ENCODE measurements at regions not wholly inside any gene's neighbourhood (a gene's known extent, or its start where the extent isn't known, plus 50 kb on each side); places are given as distances from the start of the nearest gene placed in this dataset.
A peak's percentile ranks its signal among the peaks of the same experiment; 100 is the strongest.

GRCh38 chr2:88281302-88282217 lies 111.4 kb downstream of the THNSL2 start:
- peak; percentile 31 for DNase-seq

DNA sequence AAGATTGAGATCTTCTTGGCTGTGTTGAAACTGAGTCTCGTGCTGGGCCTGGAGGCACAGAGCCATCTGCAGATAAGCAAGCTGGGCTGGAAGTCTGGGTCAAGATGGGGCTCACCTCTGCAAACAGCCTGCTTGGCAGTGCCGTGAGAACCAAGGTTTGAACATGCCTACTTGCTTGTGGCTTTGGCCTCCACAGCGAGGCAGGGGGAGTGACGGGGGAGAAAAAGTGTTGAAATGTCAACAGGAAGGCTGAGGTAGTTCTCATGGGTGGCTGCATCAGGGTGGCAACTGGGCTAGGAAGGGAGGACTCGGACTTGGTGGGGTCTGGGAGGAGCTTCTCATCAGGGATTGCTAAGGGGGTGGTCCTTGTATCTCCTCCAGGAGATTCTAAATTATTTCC lies 99.7 kb downstream of the THNSL2 start:
- no peak for DNase-seq

DNA sequence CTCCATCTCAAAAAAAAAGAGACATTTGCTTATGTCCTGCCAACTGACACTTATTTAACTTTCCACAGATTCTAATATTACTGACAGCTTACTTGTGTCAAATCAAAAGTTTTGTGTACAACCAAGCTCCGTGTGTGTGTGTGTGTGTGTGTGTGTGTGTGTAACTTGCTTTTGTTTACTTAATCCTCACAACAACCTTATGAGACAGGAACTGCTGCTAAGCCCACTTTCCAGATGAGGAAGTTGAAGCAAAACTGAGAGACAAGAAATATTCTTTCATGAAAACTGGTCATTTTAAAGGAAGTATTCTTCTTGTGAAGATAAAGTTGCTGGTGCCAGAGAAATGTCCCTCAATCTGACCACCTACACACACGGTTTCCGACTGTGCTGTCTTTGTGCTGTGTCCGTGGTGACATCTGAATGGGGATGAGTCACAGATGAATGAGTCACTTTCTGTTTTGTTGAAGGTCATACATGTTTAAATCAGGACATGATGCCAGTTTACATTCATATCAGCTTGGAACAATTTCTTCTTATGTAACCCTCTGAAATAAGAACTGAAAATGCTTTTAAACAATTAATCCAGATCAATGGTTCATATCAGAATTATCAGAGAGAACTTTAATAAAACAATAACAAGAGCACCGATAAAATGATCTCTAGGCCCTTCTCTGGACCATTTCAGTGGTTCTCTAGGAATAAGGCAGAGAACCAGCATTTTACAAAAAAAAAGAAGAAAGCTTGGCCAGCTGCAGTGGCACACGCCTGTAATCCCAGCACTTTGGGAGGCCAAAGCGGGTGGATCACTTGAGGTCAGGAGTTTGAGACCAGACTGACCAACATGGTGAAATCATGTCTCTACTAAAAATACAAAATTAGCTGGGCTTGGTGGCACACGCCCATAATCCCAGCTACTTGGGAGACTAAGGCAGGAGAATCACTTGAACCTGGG lies 95.5 kb downstream of the THNSL2 start:
- peak; percentile 95 for DNase-seq

DNA sequence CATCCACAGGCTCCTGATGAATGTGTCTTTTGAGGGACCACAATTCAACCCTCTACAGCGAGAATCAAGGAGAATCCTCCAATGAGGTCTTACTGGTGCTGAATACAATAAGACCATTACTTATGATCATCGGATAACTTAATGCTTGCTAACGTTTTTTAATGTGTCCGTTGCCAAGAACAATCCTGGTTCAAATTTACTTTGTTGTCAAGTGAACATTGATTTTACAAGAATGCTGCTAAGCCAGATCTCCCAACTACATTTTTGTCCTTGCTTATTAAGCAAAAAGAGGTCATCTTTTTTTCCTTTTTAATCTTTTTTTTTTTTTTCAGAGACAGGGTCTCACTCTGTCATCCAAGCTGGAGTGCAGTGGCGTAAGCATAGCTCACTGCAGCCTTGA lies 93.7 kb downstream of the THNSL2 start:
- no peak for DNase-seq

GRCh38 chr2:88261725-88262124 lies 91.6 kb downstream of the THNSL2 start:
- peak; percentile 47 for DNase-seq

DNA sequence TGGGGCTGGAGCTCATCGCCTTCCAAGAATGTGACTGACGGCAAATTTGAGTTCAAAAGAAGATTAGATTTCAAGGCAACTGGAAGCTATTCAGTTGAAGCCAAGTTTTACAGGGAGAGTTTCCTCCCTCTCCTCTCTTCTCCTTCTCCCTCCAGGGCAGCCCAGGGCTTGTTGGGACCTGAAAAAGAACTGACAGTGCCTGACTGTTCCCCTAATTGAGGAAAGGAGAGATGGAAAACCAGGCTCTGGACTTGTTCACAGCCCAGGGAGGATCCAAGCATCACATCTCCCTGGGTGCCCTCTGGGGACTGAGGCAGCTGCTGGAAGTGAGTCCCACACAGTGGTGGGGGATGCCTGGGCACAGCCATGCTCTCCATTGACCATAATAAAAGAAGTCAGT lies 88.1 kb downstream of the THNSL2 start:
- DNase-seq = no peak

DNA sequence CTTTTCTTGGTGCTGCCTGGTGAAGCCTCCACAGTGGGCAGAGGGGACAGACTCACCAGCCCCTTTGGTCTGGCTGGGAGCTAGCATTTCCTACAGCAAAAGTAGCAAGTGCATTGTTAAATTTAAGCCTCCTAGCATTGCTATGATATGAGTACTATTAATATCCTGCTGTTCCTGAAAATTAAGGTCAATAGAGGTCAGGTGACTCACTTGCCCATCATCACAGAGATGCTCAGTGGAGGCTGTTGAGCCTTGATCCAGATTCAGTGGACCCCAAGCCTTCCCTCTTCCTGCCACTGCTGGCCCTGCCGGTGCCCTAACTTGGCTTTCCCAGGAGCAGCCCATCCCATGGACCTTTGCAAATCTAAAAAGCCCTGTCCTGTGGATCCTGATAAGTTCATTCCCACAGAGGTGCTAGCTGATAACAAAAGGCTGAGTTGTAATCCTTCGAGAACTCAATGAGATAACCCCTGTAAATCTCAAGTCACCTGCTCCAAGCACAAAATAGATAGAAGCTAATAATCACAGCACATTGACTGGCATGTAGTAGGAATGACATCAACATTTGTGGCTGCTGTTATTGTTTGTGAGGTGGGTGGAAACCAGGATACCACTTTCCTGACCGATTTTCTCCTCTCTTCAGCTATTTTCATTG lies 84.4 kb downstream of the THNSL2 start:
- DNase-seq = no peak

- no peak for DNase-seq
These were observed 83.9 kb downstream of the THNSL2 start for GRCh38 chr2:88253997-88254396.

GRCh38 chr2:88253375-88253774 lies 83.2 kb downstream of the THNSL2 start:
- DNase-seq = no peak

GRCh38 chr2:88252646-88253045 lies 82.5 kb downstream of the THNSL2 start:
- DNase-seq = no peak

DNA sequence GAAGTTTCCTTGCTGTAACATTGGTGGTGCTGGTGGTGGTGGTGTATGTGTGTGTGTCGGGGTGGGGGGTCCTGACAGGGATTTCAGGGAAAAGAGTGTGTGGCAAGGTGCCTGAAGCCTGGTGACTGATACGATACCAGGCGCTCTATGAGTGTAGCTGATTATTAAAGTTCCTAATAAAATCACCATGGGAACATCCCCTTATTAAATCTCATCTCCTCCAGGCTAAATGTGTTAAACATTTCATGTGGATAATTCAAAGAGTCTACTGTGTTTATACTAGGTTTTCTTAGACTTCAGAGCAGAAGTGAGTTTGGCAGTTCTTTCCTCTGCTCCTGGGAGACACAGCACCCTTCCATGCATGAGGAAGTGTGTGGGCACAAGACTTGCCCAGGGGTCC lies 82.0 kb downstream of the THNSL2 start:
- DNase-seq = no peak

DNA sequence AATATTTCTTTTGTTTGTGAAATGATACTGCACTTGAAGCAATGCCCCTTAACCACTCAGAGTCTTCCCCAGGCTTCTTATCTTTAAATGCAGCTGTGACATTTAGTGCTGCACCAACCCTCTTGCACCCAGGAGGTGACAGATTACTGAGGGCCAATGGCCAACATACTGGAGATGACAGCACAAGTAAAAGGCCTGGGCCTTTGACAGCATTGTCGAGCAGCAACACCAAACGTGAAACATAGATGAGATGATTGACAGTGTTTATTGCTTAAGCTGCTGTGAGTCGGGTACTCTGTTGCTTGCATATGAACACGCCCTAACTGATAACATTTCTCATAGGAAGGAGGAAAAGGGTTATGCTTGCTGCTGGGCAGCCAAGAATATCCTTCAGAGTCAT lies 80.3 kb downstream of the THNSL2 start:
- DNase-seq = no peak

DNA sequence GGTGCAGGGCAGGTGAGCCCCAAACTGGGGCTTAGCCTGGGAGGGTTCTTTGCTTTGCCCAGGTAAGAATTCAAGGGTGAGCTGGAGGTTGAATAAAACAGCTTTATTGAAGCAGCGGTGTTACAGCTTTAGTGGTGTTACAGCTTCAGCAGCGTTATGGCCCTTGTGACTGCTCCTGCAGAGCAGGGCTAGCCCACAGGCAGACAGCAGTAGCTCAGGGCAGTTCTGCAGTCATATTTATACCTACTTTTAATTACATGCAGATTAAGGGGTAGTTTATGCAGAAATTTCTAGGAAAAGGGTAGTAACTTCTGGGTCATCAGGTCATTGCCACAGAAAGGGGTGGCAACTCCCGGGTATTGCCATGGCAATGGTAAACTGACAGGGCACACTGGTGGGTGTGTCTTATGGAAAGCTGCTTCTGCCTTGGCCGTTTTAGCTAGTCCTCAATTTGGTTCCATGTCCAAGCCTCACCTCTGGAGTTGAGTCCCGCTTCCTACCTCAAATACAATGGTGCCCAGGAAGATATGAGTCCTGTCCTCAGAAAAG lies 78.2 kb downstream of the THNSL2 start:
- no peak for DNase-seq

DNA sequence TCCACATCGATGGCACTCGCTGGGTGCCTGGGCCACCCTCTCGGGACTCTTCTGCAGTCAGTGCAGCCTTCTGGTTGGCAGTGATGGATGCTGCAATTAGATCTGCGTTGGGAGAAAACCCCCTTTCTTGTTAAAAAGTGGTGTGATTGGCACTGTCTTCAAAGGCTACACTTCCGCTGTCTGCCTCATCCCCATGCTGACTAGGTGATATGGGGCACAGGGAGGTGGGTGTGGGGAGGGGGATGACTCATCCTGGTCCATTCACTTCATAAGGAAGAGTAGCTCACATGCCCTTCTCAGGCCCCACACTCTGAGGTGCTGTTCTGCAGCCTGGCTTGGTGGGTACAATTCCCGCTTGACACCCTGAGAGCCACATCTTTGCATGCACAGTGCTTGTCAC lies 77.4 kb downstream of the THNSL2 start:
- peak; percentile 28 for DNase-seq

DNA sequence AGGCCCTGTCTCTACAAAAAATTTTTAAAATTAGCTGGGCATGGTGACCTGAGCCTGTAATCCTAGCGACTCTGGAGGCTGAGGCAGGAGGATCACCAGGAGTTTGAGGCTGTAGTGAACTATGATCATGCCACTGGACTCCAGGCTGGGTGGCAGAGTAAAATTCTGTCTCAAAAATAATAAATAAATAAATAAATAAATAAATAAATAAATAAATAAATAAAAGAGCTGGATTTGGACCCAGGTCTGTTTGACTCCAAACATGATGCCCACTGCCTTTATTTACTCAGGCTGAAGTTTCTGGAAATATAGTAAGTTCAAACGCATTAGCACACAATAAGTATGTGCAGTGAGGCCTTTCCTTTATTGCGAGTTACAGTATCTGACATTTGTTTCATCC lies 75.0 kb downstream of the THNSL2 start:
- no peak for DNase-seq

GRCh38 chr2:88239781-88240180 lies 69.6 kb downstream of the THNSL2 start:
- no peak for DNase-seq

- DNase-seq = no peak
These were observed 66.5 kb downstream of the THNSL2 start for GRCh38 chr2:88236666-88237065.
